ENCODE measurements at regions not wholly inside any gene's neighbourhood (a gene's known extent, or its start where the extent isn't known, plus 50 kb on each side); places are given as distances from the start of the nearest gene placed in this dataset.

DNA sequence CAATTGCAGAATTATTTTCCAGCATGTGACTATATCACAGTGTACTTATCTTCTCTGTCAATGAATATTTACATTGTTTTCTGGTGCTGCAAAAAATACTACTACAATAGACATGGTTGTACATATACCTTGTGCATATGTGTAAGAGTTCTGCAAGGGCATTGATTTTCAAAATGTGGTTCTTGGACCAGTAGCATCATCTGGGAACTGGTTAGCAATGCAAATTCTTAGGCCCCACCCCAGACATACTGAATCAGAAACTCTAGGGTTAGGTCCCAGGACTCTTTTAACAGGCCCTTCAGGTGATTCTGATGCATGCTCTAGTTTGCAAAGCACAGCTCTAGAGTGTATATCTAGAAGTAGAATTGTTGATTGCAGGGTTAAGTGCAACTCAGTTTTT is 292.3 kb downstream of the ZNF621 start:
- no peak for DNase-seq (ENCODE audit: low spot score)

DNA sequence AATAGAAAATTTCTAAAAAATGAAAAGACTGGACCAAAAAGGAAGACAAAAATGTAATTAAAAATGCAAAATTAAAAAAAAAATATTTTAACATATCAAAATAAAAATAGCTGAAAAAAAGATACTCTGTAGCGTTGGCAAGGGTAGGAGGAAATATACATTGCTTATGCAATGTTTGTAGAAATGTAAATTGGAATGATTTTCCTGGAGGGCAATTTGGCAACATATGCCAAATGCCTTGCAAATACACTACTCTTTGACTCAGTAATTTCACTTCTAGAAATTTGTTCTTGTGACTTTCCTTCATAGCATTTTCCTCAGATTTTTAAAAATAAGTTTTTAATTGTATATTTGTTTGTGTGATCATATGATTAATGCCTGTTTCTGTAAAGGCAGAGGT is 296.6 kb downstream of the ZNF621 start:
- no peak for DNase-seq (ENCODE audit: low spot score)

DNA sequence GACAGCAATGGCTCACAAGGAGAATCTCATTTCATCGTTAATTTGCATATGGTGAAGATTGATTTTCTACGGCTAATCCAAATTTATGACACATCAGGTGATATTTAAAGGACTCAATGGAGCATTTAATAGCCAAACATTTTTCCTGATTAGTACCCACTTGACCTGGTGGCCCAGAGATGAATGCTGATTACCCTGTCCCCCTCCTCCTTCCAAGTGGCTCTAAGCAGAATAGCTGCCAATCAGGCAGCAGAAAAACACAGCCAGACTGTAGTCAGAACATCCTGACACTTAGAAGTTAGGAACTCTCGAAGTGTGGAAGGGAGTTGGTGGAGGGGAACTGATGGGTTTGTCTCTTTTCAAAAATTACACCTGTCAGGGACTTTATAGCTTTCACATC is 302.5 kb downstream of the ZNF621 start:
- DNase-seq (ENCODE audit: low spot score): no peak

DNA sequence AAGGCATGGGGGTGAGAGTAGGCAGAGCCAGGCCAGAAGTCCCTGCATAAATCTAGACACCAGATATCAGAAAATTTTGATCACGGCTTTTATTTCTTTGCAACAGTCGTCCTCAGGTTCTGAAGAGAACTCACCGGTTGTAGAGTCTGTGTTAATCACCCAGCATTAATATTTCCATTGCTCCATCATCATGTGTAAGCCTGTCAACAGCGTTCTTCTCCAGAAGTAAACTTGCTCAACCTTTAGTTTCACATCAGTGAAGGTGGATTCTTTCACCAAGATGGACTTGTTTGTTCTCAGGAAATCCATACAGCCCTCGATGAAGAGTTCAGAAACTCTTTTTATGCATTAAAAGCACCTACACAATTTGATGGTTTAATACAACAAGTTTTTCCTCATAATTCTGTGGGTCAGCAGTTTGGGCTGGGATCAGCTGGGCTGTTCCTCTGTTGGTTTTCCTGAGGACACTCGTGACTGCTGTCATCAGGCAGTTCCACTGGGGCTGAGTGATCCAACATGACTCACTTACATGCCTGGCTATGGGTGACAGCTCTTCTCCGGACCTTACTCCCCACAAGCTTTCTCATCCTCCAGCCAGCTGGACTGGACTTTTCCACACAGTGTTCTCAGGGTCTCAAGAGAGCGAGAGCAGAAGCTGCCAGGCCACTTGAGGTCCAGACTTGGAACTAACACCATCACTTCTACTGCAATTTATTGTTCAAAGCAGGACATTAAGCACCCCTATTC is 303.4 kb downstream of the ZNF621 start:
- peak; percentile 39 for DNase-seq (ENCODE audit: low spot score)

- no peak for DNase-seq (ENCODE audit: low spot score)
Observed at GRCh38 chr3:40828741-40829415, 304.1 kb downstream of the ZNF621 start.

GRCh38 chr3:40829876-40830275 is 305.1 kb downstream of the ZNF621 start:
- DNase-seq (ENCODE audit: low spot score): no peak

DNA sequence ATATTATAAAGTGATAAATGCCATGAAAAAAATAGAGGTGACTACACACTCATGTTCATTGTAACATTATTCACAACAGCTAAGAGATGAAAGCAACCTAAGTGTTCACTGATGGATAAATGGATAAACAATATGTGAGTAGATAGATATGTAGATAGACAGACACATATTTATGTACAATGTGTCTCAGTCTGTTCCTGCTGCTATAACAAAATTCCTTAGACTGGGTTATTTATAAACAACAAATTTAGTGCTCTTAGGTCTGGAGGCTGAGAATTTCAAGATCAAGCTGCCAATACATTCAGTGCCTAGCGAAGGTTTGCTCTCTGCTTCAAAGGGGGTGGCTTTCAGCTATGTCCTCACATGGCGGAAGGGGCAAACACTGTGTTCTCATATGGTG is 312.5 kb downstream of the ZNF621 start:
- no peak for DNase-seq (ENCODE audit: low spot score)

DNA sequence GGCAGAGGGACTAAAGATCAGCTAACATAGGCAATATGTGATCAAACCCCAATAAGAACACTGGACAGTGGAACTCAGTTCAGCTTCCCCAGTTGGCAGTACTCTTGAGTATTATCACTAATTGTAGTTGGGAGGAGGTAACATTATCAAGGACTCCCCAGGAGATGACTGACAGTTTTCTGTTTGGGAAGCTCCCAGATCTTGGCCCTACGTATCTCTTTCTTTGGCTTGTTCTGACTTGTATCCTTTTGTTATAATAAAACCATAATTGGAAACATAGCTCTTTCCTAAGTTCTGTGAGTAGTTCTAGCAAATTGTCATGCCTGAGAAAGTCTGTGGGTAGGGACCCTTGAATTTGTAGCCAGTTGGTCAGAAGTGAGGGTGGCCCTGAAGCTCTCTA is 316.4 kb downstream of the ZNF621 start:
- no peak for DNase-seq (ENCODE audit: low spot score)

DNA sequence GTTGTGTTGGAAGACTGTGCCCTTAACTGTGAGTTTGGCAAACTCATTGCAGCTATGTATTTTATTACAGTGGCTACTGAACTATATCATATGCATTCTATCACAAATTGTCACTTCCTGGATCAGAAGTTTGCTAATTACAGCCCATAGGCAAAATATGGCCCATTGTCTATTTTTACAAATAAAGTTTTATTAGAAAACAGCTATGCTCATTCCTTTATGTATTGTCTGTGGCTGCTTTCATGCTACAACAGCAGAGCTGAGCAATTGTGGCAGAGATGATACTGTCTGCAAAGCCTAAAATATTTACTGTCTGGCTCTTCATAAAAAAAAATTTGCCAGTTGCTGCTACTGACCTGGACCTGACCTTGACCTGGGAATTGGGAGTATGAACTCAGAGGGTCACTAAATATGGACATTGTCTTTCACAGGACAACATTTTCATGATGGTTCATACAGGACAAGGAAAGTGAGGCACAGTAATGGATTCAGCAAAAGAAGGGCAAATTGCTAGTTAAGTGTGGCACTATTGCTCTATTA is 316.9 kb downstream of the ZNF621 start:
- DNase-seq (ENCODE audit: low spot score): no peak

- DNase-seq (ENCODE audit: low spot score): no peak
Observed at GRCh38 chr3:40842714-40843113, 318.0 kb downstream of the ZNF621 start.

DNA sequence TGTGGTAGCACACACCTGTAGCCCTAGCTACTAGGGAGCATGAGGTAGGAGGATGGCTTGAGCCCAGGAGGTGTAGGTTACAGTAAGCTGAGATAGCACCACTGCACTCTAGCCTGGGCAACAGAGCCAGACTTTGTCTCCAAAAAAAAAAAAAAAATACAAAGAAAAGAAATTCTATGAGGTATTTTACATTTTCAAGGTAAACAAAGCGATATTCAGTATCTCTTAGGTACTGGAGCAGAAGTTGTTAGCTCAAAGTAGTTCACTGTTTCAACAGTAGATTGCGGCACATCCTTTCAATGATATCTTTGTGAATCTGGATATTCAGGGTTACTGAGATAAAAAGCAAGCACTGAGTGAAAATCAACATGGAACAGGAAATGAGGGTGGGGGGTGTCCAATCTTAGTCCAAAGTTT is 318.5 kb downstream of the ZNF621 start:
- DNase-seq (ENCODE audit: low spot score): no peak

DNA sequence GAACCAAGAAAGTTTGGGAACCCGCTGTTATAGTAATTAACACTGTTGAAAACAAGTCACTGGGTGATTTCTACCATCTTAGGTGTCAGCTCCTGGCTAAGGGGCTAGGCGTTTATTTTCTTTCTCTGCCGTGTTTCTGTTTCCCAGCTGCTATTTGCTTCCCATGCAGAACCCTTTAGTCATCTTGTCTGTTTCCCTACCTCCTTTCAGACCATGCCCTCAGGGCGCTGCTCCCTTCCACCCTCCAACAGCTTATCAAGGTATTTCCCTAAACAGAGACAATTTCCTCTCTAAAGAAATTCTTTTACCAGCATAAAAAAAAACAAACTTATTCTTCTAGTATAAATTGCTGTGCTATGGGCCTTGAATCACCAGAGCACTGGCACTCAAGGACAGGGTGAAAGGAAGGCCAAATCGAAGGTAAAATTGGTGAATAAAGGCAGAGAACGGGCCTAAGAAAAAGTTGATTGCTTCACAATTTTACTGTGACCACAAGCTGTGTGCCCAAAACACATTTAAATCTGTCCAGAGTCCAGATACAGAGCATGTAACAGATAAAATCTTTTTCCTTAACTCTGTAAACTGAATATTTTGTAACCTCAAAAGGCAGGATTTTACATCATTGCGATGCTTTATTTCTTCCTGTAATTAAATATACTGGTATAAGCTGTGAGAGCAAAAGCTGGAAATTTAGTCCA is 319.2 kb downstream of the ZNF621 start:
- no peak for DNase-seq (ENCODE audit: low spot score)

- DNase-seq (ENCODE audit: low spot score): no peak
Observed at GRCh38 chr3:40844896-40845295, 320.1 kb downstream of the ZNF621 start.

DNA sequence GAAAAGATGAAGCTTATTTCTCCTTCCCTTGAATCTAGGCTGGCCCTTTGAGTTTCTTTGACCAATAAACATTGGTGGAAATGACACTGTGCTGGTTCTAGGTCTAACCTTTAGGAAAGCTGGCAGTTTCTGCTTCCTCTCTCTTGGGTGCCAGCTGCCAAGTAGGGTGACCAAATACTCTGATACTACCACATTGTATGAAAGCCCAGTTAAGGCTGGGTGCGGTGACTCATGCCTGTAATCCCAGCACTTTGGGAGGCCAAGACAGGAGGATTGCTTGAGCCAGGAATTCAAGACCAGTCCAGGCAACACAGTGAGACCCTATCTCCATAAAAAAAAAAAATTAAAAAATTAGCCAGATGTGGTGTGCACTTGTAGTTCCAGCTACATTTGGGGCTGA is 320.7 kb downstream of the ZNF621 start:
- no peak for DNase-seq (ENCODE audit: low spot score)

- DNase-seq (ENCODE audit: low spot score): no peak
Observed at GRCh38 chr3:40845916-40846315, 321.2 kb downstream of the ZNF621 start.

DNA sequence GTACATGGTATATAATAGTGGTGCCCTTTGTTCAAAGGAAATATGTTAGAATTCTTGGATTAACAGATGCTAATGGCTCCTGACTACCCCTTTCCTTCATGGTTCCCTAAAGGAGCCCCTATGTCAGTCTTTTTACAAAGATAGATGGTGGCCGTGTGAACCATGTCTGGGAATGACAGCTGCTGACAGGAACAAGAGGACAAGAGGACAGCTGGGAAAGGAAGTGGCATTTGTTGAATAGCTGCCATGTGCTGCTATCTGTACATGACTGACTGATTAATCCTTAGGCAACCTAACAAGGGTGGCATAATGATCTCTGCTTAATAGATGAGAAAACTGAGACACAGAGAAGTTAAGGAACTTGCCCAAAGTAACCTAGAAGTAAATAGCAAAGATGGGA is 321.7 kb downstream of the ZNF621 start:
- no peak for DNase-seq (ENCODE audit: low spot score)

DNA sequence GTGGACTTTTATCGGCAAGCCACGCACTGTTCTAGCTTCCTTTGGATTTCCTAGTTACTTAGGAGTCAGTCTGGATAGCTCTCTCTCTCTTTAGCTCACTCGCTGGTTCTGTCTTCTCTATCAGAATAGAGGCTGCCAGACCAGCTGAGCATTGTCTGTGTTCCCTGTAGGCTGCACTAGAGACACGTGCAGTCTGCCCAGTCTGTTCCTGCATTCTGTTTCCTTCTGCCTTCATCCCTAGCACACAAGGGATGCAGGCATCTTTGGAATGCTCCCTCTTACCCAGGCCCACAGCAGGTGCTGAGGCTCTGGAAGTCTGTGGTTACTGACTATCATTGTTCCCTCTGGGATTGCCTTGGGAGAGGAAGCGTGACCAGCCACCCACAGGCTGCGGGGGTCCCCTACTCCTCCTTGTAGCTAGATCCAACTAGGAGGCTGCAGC is 322.8 kb downstream of the ZNF621 start:
- DNase-seq (ENCODE audit: low spot score): no peak

- no peak for DNase-seq (ENCODE audit: low spot score)
Observed at GRCh38 chr3:40848421-40848820, 323.7 kb downstream of the ZNF621 start.

GRCh38 chr3:40850861-40851260 is 326.1 kb downstream of the ZNF621 start:
- no peak for DNase-seq (ENCODE audit: low spot score)

DNA sequence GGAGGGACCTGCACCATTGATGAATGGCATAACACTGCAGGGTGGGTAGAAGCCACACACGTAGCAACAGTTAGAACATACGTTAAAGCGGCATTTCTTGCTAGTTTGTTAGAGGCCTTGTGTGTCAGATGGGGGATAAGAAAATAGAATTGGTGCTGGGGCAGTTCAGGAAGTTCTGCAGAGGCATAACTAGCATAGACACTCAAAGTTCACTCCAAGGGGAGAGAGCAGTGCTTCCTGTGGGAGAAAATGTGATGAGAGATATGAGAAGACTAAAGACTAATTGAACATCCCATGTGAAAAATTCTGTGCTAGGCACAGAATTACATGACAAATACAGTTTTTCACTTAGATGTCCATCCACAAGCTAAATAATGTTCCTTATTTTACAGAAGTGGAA is 327.1 kb downstream of the ZNF621 start:
- DNase-seq (ENCODE audit: low spot score): no peak

- DNase-seq (ENCODE audit: low spot score): no peak
Observed at GRCh38 chr3:40852712-40853111, 328.0 kb downstream of the ZNF621 start.

GRCh38 chr3:40853474-40853873 is 328.7 kb downstream of the ZNF621 start:
- DNase-seq (ENCODE audit: low spot score): no peak

GRCh38 chr3:40855871-40856270 is 331.1 kb downstream of the ZNF621 start:
- no peak for DNase-seq (ENCODE audit: low spot score)

All from RKO (cell line).